Mesenchymal stem cell (in vitro differentiated cells and primary cell): ENCODE measurements at regions not wholly inside any gene's neighbourhood (a gene's known extent, or its start where the extent isn't known, plus 50 kb on each side); places are given as distances from the start of the nearest gene placed in this dataset.

Source experiments
- DNase-seq: peaks from one replicate; pipeline ENCODE4 v3.0.0-alpha.2; 2013
- H2AFZ ChIP-seq: one replicate; pipeline ENCODE4 v1.6.1; 2013; ENCODE audit warnings: low read depth, mild to moderate bottlenecking, control low read depth, inconsistent platforms, low read length, moderate library complexity
- H2AK5ac ChIP-seq: 2 replicates; pipeline ENCODE4 v1.6.1; 2013; ENCODE audit warnings: low read length, moderate library complexity, mild to moderate bottlenecking, inconsistent platforms; ENCODE audit not compliant: severe bottlenecking
- H2BK120ac ChIP-seq: one replicate; pipeline ENCODE4 v1.6.1; 2013; ENCODE audit warnings: low read depth, mild to moderate bottlenecking, inconsistent platforms, low read length, moderate library complexity
- H2BK12ac ChIP-seq, 2 experiments: one replicate each; pipeline ENCODE4 v1.6.1; 2013; ENCODE audit warnings: inconsistent platforms in 2 of 2, low read length in 2 of 2, mild to moderate bottlenecking in 2 of 2, moderate library complexity in 2 of 2, control low read depth in 1 of 2
- H2BK15ac ChIP-seq: one replicate; pipeline ENCODE4 v1.6.1; 2013; ENCODE audit warnings: mild to moderate bottlenecking, low read depth, inconsistent platforms; ENCODE audit not compliant: poor library complexity, severe bottlenecking
- H2BK5ac ChIP-seq: 2 replicates; pipeline ENCODE4 v1.6.1; 2013; ENCODE audit warnings: low read depth, mild to moderate bottlenecking, low read length, control low read depth, inconsistent platforms; ENCODE audit not compliant: poor library complexity, severe bottlenecking
- H3K14ac ChIP-seq, 2 experiments: one replicate each; pipeline ENCODE4 v1.6.1; 2013; ENCODE audit warnings: inconsistent platforms in 2 of 2, low read length in 2 of 2, control low read depth in 1 of 2, mild to moderate bottlenecking in 1 of 2, moderate library complexity in 1 of 2
- H3K18ac ChIP-seq, 2 experiments: one replicate each; pipeline ENCODE4 v1.6.1; 2013; ENCODE audit warnings: inconsistent platforms in 2 of 2, low read length in 2 of 2, control low read depth in 1 of 2, low read depth in 1 of 2, mild to moderate bottlenecking in 1 of 2
- H3K23ac ChIP-seq, 2 experiments: one replicate each; pipeline ENCODE4 v1.6.1; 2013; ENCODE audit warnings: inconsistent platforms in 2 of 2, low read length in 2 of 2, mild to moderate bottlenecking in 2 of 2, moderate library complexity in 2 of 2, control low read depth in 1 of 2
- H3K27ac ChIP-seq: 2 replicates; pipeline ENCODE4 v1.5.1; 2013; ENCODE audit warnings: mild to moderate bottlenecking, moderate library complexity, low read length, control low read depth, inconsistent platforms; ENCODE audit not compliant: poor library complexity, severe bottlenecking
- H3K27me3 ChIP-seq, 2 experiments: 2 replicates each; pipeline versions ENCODE4 v1.6.1 to v1.7.0; 2013; ENCODE audit warnings: low read length in 2 of 2, mild to moderate bottlenecking in 2 of 2, moderate library complexity in 2 of 2, control low read depth in 1 of 2, inconsistent platforms in 1 of 2; ENCODE audit not compliant: control insufficient read depth in 1 of 2, insufficient read depth in 1 of 2
- H3K36me3 ChIP-seq, 2 experiments: 2 replicates each; pipeline versions ENCODE4 v1.6.1 to v1.7.0; 2013; ENCODE audit warnings: low read length in 2 of 2, control low read depth in 1 of 2, inconsistent platforms in 1 of 2, low read depth in 1 of 2, mild to moderate bottlenecking in 1 of 2; ENCODE audit not compliant: insufficient read depth in 2 of 2, control insufficient read depth in 1 of 2
- H3K4ac ChIP-seq, 2 experiments: one replicate each; pipeline ENCODE4 v1.6.1; 2013; ENCODE audit warnings: inconsistent platforms in 2 of 2, low read length in 2 of 2, mild to moderate bottlenecking in 2 of 2, moderate library complexity in 2 of 2, control low read depth in 1 of 2, low read depth in 1 of 2
- H3K4me1 ChIP-seq: 2 replicates; pipeline ENCODE4 v1.6.1; 2013; ENCODE audit warnings: low read depth, low read length, control low read depth; ENCODE audit not compliant: control insufficient read depth, insufficient read depth
- H3K4me2 ChIP-seq: 2 replicates; pipeline ENCODE4 v1.6.1; 2013; ENCODE audit warnings: low read length, mild to moderate bottlenecking, inconsistent platforms; ENCODE audit not compliant: poor library complexity, severe bottlenecking
- H3K4me3 ChIP-seq, 2 experiments: 2 replicates each; pipeline versions ENCODE4 v1.5.1 to v1.7.0; 2013; ENCODE audit warnings: low read length in 2 of 2, mild to moderate bottlenecking in 2 of 2, control low read depth in 1 of 2, low read depth in 1 of 2; ENCODE audit not compliant: insufficient read depth in 1 of 2
- H3K79me1 ChIP-seq: replicated peaks from 2 replicates; pipeline ENCODE4 v1.6.1; 2013; ENCODE audit warnings: mild to moderate bottlenecking, control low read depth, low read length, inconsistent platforms; ENCODE audit not compliant: poor library complexity, severe bottlenecking
- H3K9ac ChIP-seq: 2 replicates; pipeline ENCODE4 v1.7.0; 2013; ENCODE audit warnings: mild to moderate bottlenecking, low read length, moderate library complexity
- H3K9me3 ChIP-seq: 2 replicates; pipeline ENCODE4 v1.7.0; 2013; ENCODE audit warnings: mild to moderate bottlenecking, low read length; ENCODE audit not compliant: control insufficient read depth
- H4K8ac ChIP-seq: one replicate; pipeline ENCODE4 v1.6.1; 2013; ENCODE audit warnings: inconsistent platforms, mild to moderate bottlenecking, low read length, moderate library complexity
- H4K91ac ChIP-seq: one replicate; pipeline ENCODE4 v1.6.1; 2013; ENCODE audit warnings: mild to moderate bottlenecking, low read length, inconsistent platforms
- WGBS: methylation state at CpG from one replicate; pipeline ENCODE4 v1.1.7; 2013; ENCODE audit warnings: mixed read lengths; 5-methylcytosine and 5-hydroxymethylcytosine counted together

GRCh38 chr2:139643139-139643538 lies 862.9 kb upstream of the NXPH2 start:
- H4K8ac ChIP-seq, result no peak overlapping the region
- H2BK12ac ChIP-seq, result no peak overlapping the region
- no peak overlapping the region for H2AK5ac ChIP-seq
- no peak overlapping the region for H4K91ac ChIP-seq
- H3K36me3 ChIP-seq, result no peaks in the 10 kb centered on the region
- H3K14ac ChIP-seq, result no peak overlapping the region
- no peak overlapping the region for H3K4ac ChIP-seq
- no peaks in the 10 kb centered on the region for H3K79me1 ChIP-seq
- no peak overlapping the region for H3K9ac ChIP-seq
- H2AFZ ChIP-seq, result no peak overlapping the region
- no peak overlapping the region for H2BK5ac ChIP-seq
- H3K4me1 ChIP-seq, result no peaks in the 10 kb centered on the region
- no peak overlapping the region for H3K4me3 ChIP-seq
- H2BK120ac ChIP-seq, result no peak overlapping the region
- no peak overlapping the region for H3K4me2 ChIP-seq
- peaks cover 33% of the 10 kb centered on the region for H3K9me3 ChIP-seq
- no peak for DNase-seq
- H3K27me3 ChIP-seq, result no peaks in the 10 kb centered on the region
- no peak overlapping the region for H2BK15ac ChIP-seq
- H3K18ac ChIP-seq, result no peak overlapping the region
- no peak overlapping the region for H3K27ac ChIP-seq
- H3K23ac ChIP-seq, result no peak overlapping the region

GRCh38 chr2:139631966-139632365 lies 851.8 kb upstream of the NXPH2 start:
- Histone ChIP-seq H3K4me3 (no peak overlapping the region), H2AK5ac (no peak overlapping the region), H3K14ac (no peak overlapping the region), H3K9me3 (peaks cover 10% of the 10 kb centered on the region), H4K8ac (no peak overlapping the region), H2BK15ac (no peak overlapping the region), H3K27me3 (no peaks in the 10 kb centered on the region), H3K23ac (no peak overlapping the region), H3K4ac (no peak overlapping the region), H3K9ac (no peak overlapping the region), H2BK120ac (no peak overlapping the region), H3K18ac (no peak overlapping the region), H2BK5ac (no peak overlapping the region), H3K36me3 (no peaks in the 10 kb centered on the region), H3K4me2 (no peak overlapping the region), H3K79me1 (no peaks in the 10 kb centered on the region), H4K91ac (no peak overlapping the region), H3K27ac (no peak overlapping the region), H3K4me1 (no peaks in the 10 kb centered on the region), H2BK12ac (no peak overlapping the region), H2AFZ (no peak overlapping the region)
- WGBS, result 50% methylated on average over 1 of the region's 1 CpG
- DNase-seq, result no peak

- Histone ChIP-seq H3K9me3 (peaks cover 4% of the 10 kb centered on the region), H2AFZ (no peak overlapping the region), H4K8ac (no peak overlapping the region), H2BK12ac (no peak overlapping the region), H3K27ac (no peak overlapping the region), H2BK120ac (no peak overlapping the region), H4K91ac (no peak overlapping the region), H3K18ac (no peak overlapping the region), H3K27me3 (no peaks in the 10 kb centered on the region), H3K36me3 (no peaks in the 10 kb centered on the region), H3K4me3 (no peak overlapping the region), H3K4ac (no peak overlapping the region), H2BK5ac (no peak overlapping the region), H2BK15ac (no peak overlapping the region), H3K14ac (no peak overlapping the region), H2AK5ac (no peak overlapping the region), H3K23ac (no peak overlapping the region), H3K4me1 (no peaks in the 10 kb centered on the region), H3K79me1 (no peaks in the 10 kb centered on the region), H3K4me2 (no peak overlapping the region), H3K9ac (no peak overlapping the region)
- DNase-seq, result no peak
- WGBS, result 0% methylated on average over 1 of the region's 2 CpGs
These were observed 848.7 kb upstream of the NXPH2 start for GRCh38 chr2:139628931-139629330.

- Histone ChIP-seq H3K9me3 (peaks cover 12% of the 10 kb centered on the region), H4K8ac (no peak overlapping the region), H3K36me3 (no peaks in the 10 kb centered on the region), H3K4me1 (no peaks in the 10 kb centered on the region), H3K14ac (no peak overlapping the region), H2BK5ac (no peak overlapping the region), H2BK120ac (no peak overlapping the region), H3K4ac (no peak overlapping the region), H3K4me2 (no peak overlapping the region), H2AFZ (no peak overlapping the region), H2BK15ac (no peak overlapping the region), H3K27ac (no peak overlapping the region), H2AK5ac (no peak overlapping the region), H3K79me1 (no peaks in the 10 kb centered on the region), H4K91ac (no peak overlapping the region), H2BK12ac (no peak overlapping the region), H3K9ac (no peak overlapping the region), H3K18ac (no peak overlapping the region), H3K27me3 (no peaks in the 10 kb centered on the region), H3K4me3 (no peak overlapping the region), H3K23ac (no peak overlapping the region)
- 91% methylated on average over 3 of the region's 3 CpGs for WGBS
- DNase-seq, result no peak
These were observed 845.9 kb upstream of the NXPH2 start for GRCh38 chr2:139626128-139626527.
